HEK293 (cell line): ENCODE measurements at regions not wholly inside any gene's neighbourhood (a gene's known extent, or its start where the extent isn't known, plus 50 kb on each side); places are given as distances from the start of the nearest gene placed in this dataset.

Source experiments
- CTCF ChIP-seq: fragments of 450-650 bp; formaldehyde crosslinking; IDR thresholded peaks from 2 replicates; pipeline ENCODE4 v1.5.1; 2016; ENCODE audit warnings: missing biosample characterization, missing genetic modification characterization
- MEIS1 ChIP-seq: sonication (generic); formaldehyde crosslinking; IDR thresholded peaks from 2 replicates; pipeline ENCODE4 v1.8.1; 2022; ENCODE audit warnings: missing genetic modification reagents, mild to moderate bottlenecking, borderline replicate concordance
- PRDM6 ChIP-seq: fragments of 450-650 bp; formaldehyde crosslinking; IDR thresholded peaks from 2 replicates; pipeline ENCODE4 v1.5.1; 2017; ENCODE audit warnings: missing biosample characterization, missing genetic modification characterization
- REST ChIP-seq: fragments of 450-650 bp; formaldehyde crosslinking; IDR thresholded peaks from 2 replicates; pipeline ENCODE4 v1.5.1; 2016; ENCODE audit warnings: missing biosample characterization, missing genetic modification characterization
- ZBTB21 ChIP-seq: fragments of 450-650 bp; formaldehyde crosslinking; IDR thresholded peaks from 2 replicates; pipeline ENCODE4 v1.5.1; 2017; ENCODE audit warnings: missing biosample characterization, missing genetic modification characterization
- ZNF138 ChIP-seq: fragments of 450-650 bp; formaldehyde crosslinking; IDR thresholded peaks from 2 replicates; pipeline ENCODE4 v1.5.1; 2016; ENCODE audit warnings: missing biosample characterization, missing genetic modification characterization, borderline replicate concordance
- ZNF398 ChIP-seq: fragments of 450-650 bp; formaldehyde crosslinking; IDR thresholded peaks from 2 replicates; pipeline ENCODE4 v1.5.1; 2017; ENCODE audit warnings: missing biosample characterization, missing genetic modification characterization

- TF ChIP-seq MEIS1 (CRISPR knock-in tag) (no peak), CTCF (tag by site-specific recombination) (no peak), PRDM6 (no peak), ZBTB21 (no peak), REST (tag by site-specific recombination) (no peak), ZNF398 (tag by site-specific recombination) (no peak), ZNF138 (tag by site-specific recombination) (no peak)
Observed at GRCh38 chr12:19946550-19946949, 421.8 kb upstream of the PDE3A start.
